GM12878 (cell line): ENCODE measurements at regions not wholly inside any gene's neighbourhood (a gene's known extent, or its start where the extent isn't known, plus 50 kb on each side); places are given as distances from the start of the nearest gene placed in this dataset.

Experiments used
- ATAC-seq: fragments of 200-7000 bp; cut with Tn5 transposase; 3 replicates; pipeline ENCODE4 v1.9.1; 2020; ENCODE audit warnings: mild to moderate bottlenecking, moderate library complexity
- BruUV-seq: library from RNA; stranded (reverse); fragments of 400-500 nt; replicated peaks from 2 replicates; lab custom pipeline; 2021; lab: Mats Ljungman, UMichigan
- CTCF ChIA-PET: fragments of 300-600 bp; sonication (Branson Sonifier 250); formaldehyde crosslinking; extraction: SDS; loops from one replicate; lab custom pipeline; 2021; ENCODE audit warnings: inconsistent platforms; lab: Yijun Ruan, JAX
- POLR2A ChIA-PET: fragments of 350-600 bp; formaldehyde crosslinking; extraction: SDS; loops from one replicate; lab custom pipeline; 2021; ENCODE audit warnings: inconsistent platforms; lab: Charles Lee
- RAD21 ChIA-PET: fragments of 300-600 bp; sonication (Branson Sonifier 250); formaldehyde crosslinking; loops from one replicate; lab custom pipeline; 2023; ENCODE audit warnings: antibody characterized with exemption; ENCODE audit not compliant: unreplicated experiment; lab: Charles Lee
- SMC1A ChIA-PET: fragments of 300-600 bp; sonication (Branson Sonifier 250); formaldehyde crosslinking; loops from one replicate; lab custom pipeline; 2023; ENCODE audit not compliant: unreplicated experiment, uncharacterized antibody; lab: Charles Lee
- DNase-seq: peaks from one replicate; pipeline ENCODE4 v3.0.0-alpha.2; 2011; ENCODE audit warnings: low read depth, low spot score
- FAIRE-seq: peaks from 3 replicates; lab custom pipeline; 2011; peaks lifted over from hg19 to GRCh38; lab: Jason Lieb, UNC
- H2AFZ ChIP-seq: 2 replicates; pipeline ENCODE4 v1.6.0; 2011; ENCODE audit warnings: low read depth, low read length, control low read depth; ENCODE audit not compliant: control insufficient read depth
- H3K27ac ChIP-seq: 2 replicates; pipeline ENCODE4 v1.5.1; 2011; ENCODE audit warnings: control low read depth; ENCODE audit not compliant: control insufficient read depth, insufficient read depth
- H3K27me3 ChIP-seq, 2 experiments: replicated peaks in 1 of 2; 2 replicates each; pipeline versions ENCODE4 v1.6.0 to v1.6.1; 2011; ENCODE audit warnings: low read length in 1 of 2; ENCODE audit not compliant: control insufficient read depth in 2 of 2, insufficient read depth in 2 of 2
- H3K36me3 ChIP-seq, 2 experiments: 2 replicates each; pipeline ENCODE4 v1.5.1; 2011; ENCODE audit warnings: low read length in 1 of 2; ENCODE audit not compliant: control insufficient read depth in 2 of 2, insufficient read depth in 2 of 2
- H3K4me1 ChIP-seq: 2 replicates; pipeline ENCODE4 v1.6.1; 2011; ENCODE audit warnings: mild to moderate bottlenecking, low read length, moderate library complexity, mixed read lengths; ENCODE audit not compliant: control insufficient read depth, insufficient read depth
- H3K4me2 ChIP-seq: 2 replicates; pipeline ENCODE4 v1.6.0; 2011; ENCODE audit warnings: control low read depth; ENCODE audit not compliant: control insufficient read depth, insufficient read depth
- H3K4me3 ChIP-seq: fragments of 200-600 bp; sonication (generic); 2 replicates; pipeline ENCODE4 v1.5.1; 2016
- H3K79me2 ChIP-seq: 2 replicates; pipeline ENCODE4 v1.6.0; 2011; ENCODE audit warnings: low read length; ENCODE audit not compliant: control insufficient read depth, insufficient read depth
- H3K9ac ChIP-seq: 2 replicates; pipeline ENCODE4 v1.8.0; 2011; ENCODE audit warnings: low read length, control low read depth, mixed read lengths; ENCODE audit not compliant: control insufficient read depth, insufficient read depth
- H3K9me3 ChIP-seq: replicated peaks from 3 replicates; pipeline ENCODE4 v1.5.1; 2011; ENCODE audit warnings: mild to moderate bottlenecking, low read length; ENCODE audit not compliant: control insufficient read depth, insufficient read depth
- H4K20me1 ChIP-seq: 2 replicates; pipeline ENCODE4 v1.6.0; 2011; ENCODE audit not compliant: control insufficient read depth, insufficient read depth
- EZH2 ChIP-seq: IDR thresholded peaks from 2 replicates; pipeline ENCODE4 v1.6.1; 2012; ENCODE audit warnings: low read depth, mild to moderate bottlenecking, control low read depth, inconsistent platforms, low read length, borderline replicate concordance; ENCODE audit not compliant: control insufficient read depth
- HDAC2 ChIP-seq: fragments of 200-600 bp; sonication (generic); IDR thresholded peaks from 2 replicates; pipeline ENCODE4 v1.6.1; 2017
- MEF2A ChIP-seq: IDR thresholded peaks from 2 replicates; pipeline ENCODE4 v1.6.1; 2011; ENCODE audit warnings: low read depth, mild to moderate bottlenecking, low read length, moderate library complexity; ENCODE audit not compliant: insufficient read depth
- ZNF622 ChIP-seq: fragments of 450-650 bp; IDR thresholded peaks from 2 replicates; pipeline ENCODE4 v1.6.1; 2017; ENCODE audit warnings: mild to moderate bottlenecking, inconsistent platforms
- WGBS: methylation state at CpG from one replicate; pipeline ENCODE4 v1.1.6; 2016; ENCODE audit warnings: low lambda C conversion rate; ENCODE audit not compliant: insufficient replicate concordance, insufficient coverage; ENCODE audit errors: missing lambda C conversion rate; 5-methylcytosine and 5-hydroxymethylcytosine counted together
- in situ Hi-C: fragments of 300-500 bp; cut with MboI; formaldehyde crosslinking; loops from 9 replicates; pipeline ENCODE4 v1.14.3; 2018; ENCODE audit warnings: mixed read lengths
- intact Hi-C: fragments of 100-400 bp; cut with micrococcal nuclease; formaldehyde crosslinking; loops from one replicate; pipeline ENCODE4 v1.14.2; 2022; ENCODE audit not compliant: unreplicated experiment
- TF ChIP-seq, protein P1 (sequence below): fragments of 450-650 bp; IDR thresholded peaks from 2 replicates; pipeline ENCODE4 v1.6.1; 2014; ENCODE audit warnings: mild to moderate bottlenecking

DNA sequence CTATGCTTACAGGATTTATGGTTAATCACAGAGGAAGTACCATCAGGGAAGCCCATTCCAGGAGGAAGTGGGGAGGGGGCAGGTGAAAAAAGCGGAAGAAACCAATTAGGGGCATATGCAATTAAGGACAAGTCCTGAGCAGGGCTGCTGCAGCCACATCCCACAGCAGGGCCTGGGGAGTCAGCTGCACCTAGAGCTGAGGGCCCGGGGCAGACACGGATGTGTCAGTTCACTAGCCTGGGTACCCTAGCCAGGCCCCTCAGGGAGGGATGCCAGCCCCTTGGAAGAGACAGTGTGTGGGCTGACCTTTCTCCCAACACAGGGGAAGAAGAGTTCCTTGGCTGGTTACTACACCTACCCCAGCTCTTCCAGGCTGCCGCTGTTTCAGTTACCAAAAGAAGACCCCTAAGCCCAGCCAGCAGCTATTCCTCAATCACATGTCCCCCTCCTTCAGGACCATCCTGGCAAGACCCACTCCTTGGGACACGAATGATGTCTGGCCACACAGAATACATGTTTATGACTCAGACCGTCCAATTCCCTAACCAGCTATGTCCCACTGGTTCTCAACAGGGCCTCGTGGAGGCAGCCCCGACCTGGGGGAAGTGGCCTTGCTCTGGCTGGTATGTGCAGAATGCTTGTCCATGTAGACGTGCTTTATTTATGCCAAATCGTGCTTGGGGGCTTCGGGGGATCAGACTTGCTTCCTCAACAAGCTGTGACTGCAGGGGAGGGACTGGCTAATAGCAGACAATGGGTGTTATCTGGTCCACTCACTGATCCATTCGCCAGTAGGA is 133.7 kb upstream of the RTL1 start (continued):
- TF ChIP-seq, protein P1, sequence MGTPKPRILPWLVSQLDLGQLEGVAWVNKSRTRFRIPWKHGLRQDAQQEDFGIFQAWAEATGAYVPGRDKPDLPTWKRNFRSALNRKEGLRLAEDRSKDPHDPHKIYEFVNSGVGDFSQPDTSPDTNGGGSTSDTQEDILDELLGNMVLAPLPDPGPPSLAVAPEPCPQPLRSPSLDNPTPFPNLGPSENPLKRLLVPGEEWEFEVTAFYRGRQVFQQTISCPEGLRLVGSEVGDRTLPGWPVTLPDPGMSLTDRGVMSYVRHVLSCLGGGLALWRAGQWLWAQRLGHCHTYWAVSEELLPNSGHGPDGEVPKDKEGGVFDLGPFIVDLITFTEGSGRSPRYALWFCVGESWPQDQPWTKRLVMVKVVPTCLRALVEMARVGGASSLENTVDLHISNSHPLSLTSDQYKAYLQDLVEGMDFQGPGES = no peak

DNA sequence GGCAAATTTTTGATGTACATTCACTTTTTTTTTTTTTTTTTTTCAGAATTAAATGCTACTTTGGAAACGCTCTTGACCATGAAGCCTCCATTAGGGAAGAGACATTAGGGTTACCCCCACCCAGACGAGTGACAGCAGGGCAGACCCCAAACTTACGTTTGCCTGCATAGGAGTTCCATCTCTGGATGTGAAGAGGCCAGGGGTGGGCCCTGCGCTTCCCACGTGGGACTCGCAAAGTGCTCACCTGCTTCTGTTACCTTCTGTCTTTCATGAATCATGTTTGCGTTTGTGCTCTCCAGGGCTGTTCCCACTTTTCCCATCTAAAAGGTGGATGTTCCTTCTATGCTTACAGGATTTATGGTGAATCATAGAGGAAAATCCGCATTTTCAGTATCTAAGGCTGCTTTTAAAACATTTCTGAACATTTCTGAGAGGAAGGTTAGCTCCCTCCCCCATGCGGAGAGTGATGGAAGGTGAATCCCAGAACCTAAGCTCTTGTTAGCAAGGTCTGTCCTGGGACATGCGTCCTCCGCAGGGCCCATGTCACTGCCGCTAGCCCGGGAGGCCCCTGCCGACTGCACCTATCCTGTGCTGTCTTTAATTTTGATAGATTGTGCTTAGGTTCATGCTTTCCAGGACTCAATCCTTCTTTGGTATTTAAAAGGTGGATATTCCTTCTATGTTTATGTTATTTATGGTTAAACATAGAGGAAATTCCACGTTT is 135.7 kb upstream of the RTL1 start:
- H3K4me3 ChIP-seq = no peak overlapping the region
- no peak overlapping the region for H3K4me2 ChIP-seq
- BruUV-seq = no TSS peak
- WGBS = 62% methylated on average over 15 of the region's 15 CpGs
- no peak for FAIRE-seq
- ChIA-PET RAD21 (no interaction called here), CTCF (no interaction called here), POLR2A (no interaction called here)
- H3K36me3 ChIP-seq = no peaks in the 10 kb centered on the region
- H3K27me3 ChIP-seq = no peaks in the 10 kb centered on the region
- in situ Hi-C loops = no loop called here
- no peak overlapping the region for H3K9ac ChIP-seq
- no peaks in the 10 kb centered on the region for H4K20me1 ChIP-seq
- H3K9me3 ChIP-seq = no peaks in the 10 kb centered on the region
- TF ChIP-seq EZH2 (no peak), ZNF622 (no peak), MEF2A (no peak), HDAC2 (no peak)
- TF ChIP-seq, all 136 proteins: peak for 0
- no peaks in the 10 kb centered on the region for H3K4me1 ChIP-seq
- SMC1A ChIA-PET = no interaction called here
- H3K27ac ChIP-seq = no peak overlapping the region
- no peak overlapping the region for H2AFZ ChIP-seq
- no peaks in the 10 kb centered on the region for H3K79me2 ChIP-seq
- ATAC-seq (no peak), DNase-seq (no peak)
- intact Hi-C loops = no loop called here
